Peyer's patch (tissue), 4 donors: ENCODE measurements at regions not wholly inside any gene's neighbourhood (a gene's known extent, or its start where the extent isn't known, plus 50 kb on each side); places are given as distances from the start of the nearest gene placed in this dataset.

Experiments
- CTCF ChIP-seq, 6 experiments: fragments of 450-650 bp in 4 of 6; fragments of 200-600 bp in 2 of 6; sonication (generic) in 1 of 6; IDR thresholded peaks; one replicate each; pipeline ENCODE4 v1.5.1; 2017 to 2019; ENCODE audit warnings: antibody characterized with exemption in 6 of 6, mild to moderate bottlenecking in 3 of 6, moderate library complexity in 1 of 6
- POLR2A ChIP-seq, 2 donors: fragments of 450-650 bp; IDR thresholded peaks; one replicate each; pipeline ENCODE4 v1.5.1; 2017; ENCODE audit warnings: antibody characterized with exemption in 2 of 2, mild to moderate bottlenecking in 2 of 2, moderate library complexity in 2 of 2

- TF ChIP-seq CTCF (IDR thresholded peaks at IDR 0.05): no peak
- no peak for TF ChIP-seq POLR2A (IDR thresholded peaks at IDR 0.05)
Observed at GRCh38 chr2:14773696-14774095, 141.2 kb downstream of the LRATD1 start.
